GM21390 (cell line): ENCODE measurements at regions not wholly inside any gene's neighbourhood (a gene's known extent, or its start where the extent isn't known, plus 50 kb on each side); places are given as distances from the start of the nearest gene placed in this dataset.
"Not testable (repeated sequence)": the region's sequence is repeated elsewhere in the genome, so short reads cannot be mapped to it uniquely, and the experiment has no call there.

Experiments used
- ATAC-seq: cut with Tn5 transposase; IDR thresholded peaks from one replicate; pipeline ENCODE4 v1.9.1; 2021; ENCODE audit not compliant: unreplicated experiment

GRCh38 chr16:29578898-29579297, 72.7 kb upstream of the NPIPB12 start:
- not testable (repeated sequence) for ATAC-seq

GRCh38 chr16:29581764-29582163, 75.6 kb upstream of the NPIPB12 start:
- not testable (repeated sequence) for ATAC-seq

GRCh38 chr16:29591919-29592318, 71.1 kb upstream of the SPN start:
- ATAC-seq, result not testable (repeated sequence)

GRCh38 chr16:29594269-29594925, 68.7 kb upstream of the SPN start:
- peak; percentile 31 for ATAC-seq

GRCh38 chr16:29594926-29595838, 67.9 kb upstream of the SPN start:
- peak; percentile 65 for ATAC-seq

- not testable (repeated sequence) for ATAC-seq
Observed at GRCh38 chr16:29597030-29597429, 66.0 kb upstream of the SPN start.

GRCh38 chr16:29600111-29601000, 62.7 kb upstream of the SPN start:
- not testable (repeated sequence) for ATAC-seq

- not testable (repeated sequence) for ATAC-seq
Observed at GRCh38 chr16:29602247-29602625, 60.8 kb upstream of the SPN start.

GRCh38 chr16:29602683-29603088, 60.4 kb upstream of the SPN start:
- ATAC-seq, result not testable (repeated sequence)

- ATAC-seq, result not testable (repeated sequence)
Observed at GRCh38 chr16:29604631-29605549, 58.2 kb upstream of the SPN start.

- ATAC-seq, result not testable (repeated sequence)
Observed at GRCh38 chr16:29605593-29606205, 57.3 kb upstream of the SPN start.

- ATAC-seq, result not testable (repeated sequence)
Observed at GRCh38 chr16:29606669-29607427, 56.2 kb upstream of the SPN start.

GRCh38 chr16:29607428-29607823, 55.6 kb upstream of the SPN start:
- ATAC-seq, result not testable (repeated sequence)

GRCh38 chr16:29612381-29613306, 50.4 kb upstream of the SPN start:
- peak; percentile 41 for ATAC-seq
